Effector memory CD8-positive, alpha-beta T cell (primary cell): ENCODE measurements at regions not wholly inside any gene's neighbourhood (a gene's known extent, or its start where the extent isn't known, plus 50 kb on each side); places are given as distances from the start of the nearest gene placed in this dataset.

ENCODE experiments used
- ATAC-seq: fragments of 150-1000 bp; cut with Tn5 transposase; replicated peaks from 2 replicates; pipeline ENCODE4 v1.10.0; 2021; ENCODE audit warnings: mild to moderate bottlenecking, moderate library complexity
- DNase-seq, 3 experiments: peaks; one replicate each; pipeline ENCODE4 v3.0.0; 2021
- H3K27ac Mint-ChIP-seq, 2 donors: one replicate each; pipeline ENCODE4 v1.8.0; 2022; ENCODE audit warnings: mild to moderate bottlenecking in 2 of 2, mixed read lengths in 2 of 2, moderate library complexity in 2 of 2
- H3K27me3 Mint-ChIP-seq, 2 donors: one replicate each; pipeline ENCODE4 v1.8.0; 2022; ENCODE audit warnings: mixed read lengths in 2 of 2
- H3K36me3 Mint-ChIP-seq: one replicate; pipeline ENCODE4 v1.8.0; 2022; ENCODE audit warnings: mild to moderate bottlenecking, moderate library complexity, mixed read lengths; ENCODE audit not compliant: insufficient read depth
- H3K4me1 Mint-ChIP-seq, 2 donors: one replicate each; pipeline ENCODE4 v1.8.0; 2022; ENCODE audit warnings: low read depth in 2 of 2, mixed read lengths in 2 of 2
- H3K4me3 Mint-ChIP-seq, 2 donors: one replicate each; pipeline ENCODE4 v1.8.0; 2022; ENCODE audit warnings: mild to moderate bottlenecking in 2 of 2, mixed read lengths in 2 of 2, moderate library complexity in 2 of 2
- H3K9me3 Mint-ChIP-seq, 2 donors: one replicate each; pipeline ENCODE4 v1.8.0; 2022; ENCODE audit warnings: mixed read lengths in 2 of 2

GRCh38 chr13:112639521-112639920 lies 50.3 kb upstream of the ATP11A start:
- Mint-ChIP-seq H3K4me1 (peaks cover 0 to 2% of the 10 kb centered on the region in 2 donors), H3K36me3 (peaks cover 4% of the 10 kb centered on the region), H3K27ac (no peak overlapping the region), H3K27me3 (peaks cover 47 to 62% of the 10 kb centered on the region in 2 donors), H3K9me3 (no peaks in the 10 kb centered on the region), H3K4me3 (no peak overlapping the region)
- ATAC-seq (no peak), DNase-seq (no peak)

GRCh38 chr13:112638919-112639318 lies 50.9 kb upstream of the ATP11A start:
- DNase-seq (no peak), ATAC-seq (no peak)
- H3K4me3 Mint-ChIP-seq: no peak overlapping the region
- peaks cover 47 to 65% of the 10 kb centered on the region in 2 donors for H3K27me3 Mint-ChIP-seq
- peaks cover 0 to 2% of the 10 kb centered on the region in 2 donors for H3K4me1 Mint-ChIP-seq
- no peaks in the 10 kb centered on the region for H3K9me3 Mint-ChIP-seq
- peaks cover 4% of the 10 kb centered on the region for H3K36me3 Mint-ChIP-seq
- no peak overlapping the region for H3K27ac Mint-ChIP-seq

GRCh38 chr13:112638157-112638750 lies 50.3 kb upstream of the TUBGCP3 start:
- Mint-ChIP-seq H3K4me1 (peaks cover 0 to 2% of the 10 kb centered on the region in 2 donors), H3K4me3 (no peak overlapping the region), H3K9me3 (no peaks in the 10 kb centered on the region), H3K36me3 (peaks cover 4% of the 10 kb centered on the region), H3K27me3 (peaks cover 47 to 70% of the 10 kb centered on the region in 2 donors), H3K27ac (no peak overlapping the region)
- DNase-seq (no peak), ATAC-seq (no peak)
